HEK293 (cell line): ENCODE measurements at regions not wholly inside any gene's neighbourhood (a gene's known extent, or its start where the extent isn't known, plus 50 kb on each side); places are given as distances from the start of the nearest gene placed in this dataset.

Source experiments
- CTCF ChIA-PET: fragments of 350-600 bp; formaldehyde crosslinking; extraction: SDS; loops from one replicate; lab custom pipeline; 2021; ENCODE audit warnings: antibody characterized with exemption; lab: Yijun Ruan, JAX
- POLR2A ChIA-PET: fragments of 300-600 bp; formaldehyde crosslinking; extraction: SDS; loops from one replicate; lab custom pipeline; 2020; ENCODE audit warnings: antibody characterized with exemption, inconsistent platforms; lab: Yijun Ruan, JAX
- H3K27ac ChIP-seq: fragments of 200-500 bp; sonication (Bioruptor generic); 2 replicates; pipeline ENCODE4 v1.5.1; 2014; ENCODE audit warnings: low read depth, low read length, control low read depth, inconsistent platforms; ENCODE audit errors: extremely low read depth
- H3K36me3 ChIP-seq, 2 experiments: fragments of 200-500 bp in 1 of 2; sonication (Bioruptor generic) in 1 of 2; 1 replicate in 1 of 2; 2 replicates in 1 of 2; pipeline ENCODE4 v1.5.1; 2014 to 2017; ENCODE audit warnings: inconsistent platforms in 2 of 2, low read length in 2 of 2; ENCODE audit not compliant: control insufficient read depth in 2 of 2, insufficient read depth in 1 of 2
- H3K4me1 ChIP-seq: fragments of 200-500 bp; sonication (Bioruptor generic); 2 replicates; pipeline ENCODE4 v1.5.1; 2014; ENCODE audit warnings: mild to moderate bottlenecking, low read length, inconsistent platforms; ENCODE audit not compliant: control insufficient read depth, insufficient read depth
- H3K4me3 ChIP-seq: 2 replicates; pipeline ENCODE4 v1.5.1; 2011; ENCODE audit warnings: low read depth, mild to moderate bottlenecking, control low read depth, low read length, moderate library complexity
- H3K9me3 ChIP-seq: fragments of 200-500 bp; sonication (Bioruptor generic); 2 replicates; pipeline ENCODE4 v1.5.1; 2014; ENCODE audit warnings: low read depth, low read length, inconsistent platforms; ENCODE audit not compliant: control insufficient read depth, insufficient read depth
- EGR2 ChIP-seq: fragments of 450-650 bp; formaldehyde crosslinking; IDR thresholded peaks from 2 replicates; pipeline ENCODE4 v1.5.1; 2016; ENCODE audit warnings: low read depth, missing biosample characterization, missing genetic modification characterization
- PRDM10 ChIP-seq: fragments of 450-650 bp; formaldehyde crosslinking; IDR thresholded peaks from 2 replicates; pipeline ENCODE4 v1.5.1; 2016; ENCODE audit warnings: missing biosample characterization, missing genetic modification characterization
- REPIN1 ChIP-seq: fragments of 450-650 bp; formaldehyde crosslinking; IDR thresholded peaks from 2 replicates; pipeline ENCODE4 v1.5.1; 2017; ENCODE audit warnings: missing biosample characterization, missing genetic modification characterization, low read depth
- SCRT1 ChIP-seq: fragments of 450-650 bp; formaldehyde crosslinking; IDR thresholded peaks from 2 replicates; pipeline ENCODE4 v1.5.1; 2016; ENCODE audit warnings: missing biosample characterization, missing genetic modification characterization, borderline replicate concordance
- SCRT2 ChIP-seq: fragments of 450-650 bp; formaldehyde crosslinking; IDR thresholded peaks from 2 replicates; pipeline ENCODE4 v1.5.1; 2016; ENCODE audit warnings: missing biosample characterization, missing genetic modification characterization
- SP2 ChIP-seq: fragments of 450-650 bp; formaldehyde crosslinking; IDR thresholded peaks from 2 replicates; pipeline ENCODE4 v1.5.1; 2016; ENCODE audit warnings: missing biosample characterization, missing genetic modification characterization
- ZFP69B ChIP-seq: fragments of 450-650 bp; formaldehyde crosslinking; IDR thresholded peaks from 2 replicates; pipeline ENCODE4 v1.5.1; 2016; ENCODE audit warnings: missing biosample characterization, missing genetic modification characterization
- ZNF114 ChIP-seq: fragments of 450-650 bp; formaldehyde crosslinking; IDR thresholded peaks from 2 replicates; pipeline ENCODE4 v1.5.0; 2017; ENCODE audit warnings: missing biosample characterization, missing genetic modification characterization
- ZNF121 ChIP-seq: fragments of 450-650 bp; formaldehyde crosslinking; IDR thresholded peaks from 2 replicates; pipeline ENCODE4 v1.5.1; 2016; ENCODE audit warnings: missing biosample characterization, missing genetic modification characterization
- ZNF18 ChIP-seq: fragments of 450-650 bp; formaldehyde crosslinking; IDR thresholded peaks from 2 replicates; pipeline ENCODE4 v1.5.1; 2016; ENCODE audit warnings: missing biosample characterization, missing genetic modification characterization
- ZNF221 ChIP-seq: fragments of 450-650 bp; formaldehyde crosslinking; IDR thresholded peaks from 2 replicates; pipeline ENCODE4 v1.5.1; 2017; ENCODE audit warnings: missing biosample characterization, missing genetic modification characterization, borderline replicate concordance
- ZNF426 ChIP-seq: fragments of 450-650 bp; formaldehyde crosslinking; IDR thresholded peaks from 2 replicates; pipeline ENCODE4 v1.5.1; 2017; ENCODE audit warnings: missing biosample characterization, missing genetic modification characterization, mild to moderate bottlenecking, inconsistent platforms, moderate library complexity
- ZNF521 ChIP-seq: fragments of 450-650 bp; formaldehyde crosslinking; IDR thresholded peaks from 2 replicates; pipeline ENCODE4 v1.5.1; 2017; ENCODE audit warnings: missing biosample characterization, mild to moderate bottlenecking, missing genetic modification characterization
- ZNF76 ChIP-seq: fragments of 450-650 bp; formaldehyde crosslinking; IDR thresholded peaks from 2 replicates; pipeline ENCODE4; 2016; ENCODE audit warnings: low read depth, missing biosample characterization, missing genetic modification characterization, borderline replicate concordance

- TF ChIP-seq ZNF76 = no peak
- no peak for TF ChIP-seq ZNF121 (tag by site-specific recombination)
- TF ChIP-seq ZNF426 (tag by site-specific recombination) = no peak
- peak; percentile 44; the same call in 1 of the 2 replicates for TF ChIP-seq EGR2 (tag by site-specific recombination)
- no peak for TF ChIP-seq SP2
- TF ChIP-seq ZNF18 = no peak
- no peak for TF ChIP-seq REPIN1
- TF ChIP-seq ZNF114 = no peak
- TF ChIP-seq PRDM10 (tag by site-specific recombination) = peak; percentile 62; the same call in 1 of the 2 replicates
- Histone ChIP-seq H3K27ac (no peak overlapping the region), H3K9me3 (no peaks in the 10 kb centered on the region), H3K4me3 (no peak overlapping the region), H3K36me3 (no peaks in the 10 kb centered on the region), H3K4me1 (no peaks in the 10 kb centered on the region)
- ChIA-PET POLR2A (no interaction called here), CTCF (no interaction called here)
These were observed 148.2 kb upstream of the HS3ST2 start for GRCh38 chr16:22665803-22666202.

GRCh38 chr16:22668318-22668717, 145.6 kb upstream of the HS3ST2 start:
- TF ChIP-seq ZNF221 (tag by site-specific recombination) = no peak
- H3K9me3 ChIP-seq = no peaks in the 10 kb centered on the region
- ChIA-PET CTCF (no interaction called here), POLR2A (no interaction called here)
- no peak overlapping the region for H3K27ac ChIP-seq
- H3K4me1 ChIP-seq = no peaks in the 10 kb centered on the region
- H3K36me3 ChIP-seq = no peaks in the 10 kb centered on the region
- no peak overlapping the region for H3K4me3 ChIP-seq

- H3K4me3 ChIP-seq = no peak overlapping the region
- no peak overlapping the region for H3K27ac ChIP-seq
- no peaks in the 10 kb centered on the region for H3K9me3 ChIP-seq
- ChIA-PET CTCF (interaction anchor here (0.6 kb wide), 1 partner anchor 104 kb away, joined by 3 read pairs; no protein-coding TSS in a partner anchor), POLR2A (no interaction called here)
- H3K4me1 ChIP-seq = no peaks in the 10 kb centered on the region
- TF ChIP-seq ZNF521 = no peak
- peak; percentile 69 for TF ChIP-seq SCRT2 (tag by site-specific recombination)
- peak; percentile 55; the same call in 1 of the 2 replicates for TF ChIP-seq SCRT1 (tag by site-specific recombination)
- TF ChIP-seq REPIN1 = no peak
- TF ChIP-seq ZFP69B (tag by site-specific recombination) = no peak
- H3K36me3 ChIP-seq = no peaks in the 10 kb centered on the region
These were observed 143.9 kb upstream of the HS3ST2 start for GRCh38 chr16:22670044-22670536.
